Esophagus squamous epithelium (tissue), 5 donors: ENCODE measurements at regions not wholly inside any gene's neighbourhood (a gene's known extent, or its start where the extent isn't known, plus 50 kb on each side); places are given as distances from the start of the nearest gene placed in this dataset.

ENCODE experiments used
- DNase-seq: peaks from one replicate; lab custom pipeline; 2025; lab: John Stamatoyannopoulos, UW
- H3K27ac ChIP-seq, 4 donors: fragments of 200-600 bp; sonication (generic); one replicate each; pipeline ENCODE4 v1.5.1; 2016 to 2019; ENCODE audit warnings: mild to moderate bottlenecking in 1 of 4
- H3K27me3 ChIP-seq, 4 donors: fragments of 200-600 bp; sonication (generic); 1 replicate in 3 of 4; 2 replicates in 1 of 4; pipeline versions ENCODE4 v1.5.1 to v1.6.0; 2017 to 2021; ENCODE audit warnings: antibody characterized with exemption in 1 of 4
- H3K36me3 ChIP-seq, 3 donors: fragments of 200-600 bp; sonication (generic); one replicate each; pipeline ENCODE4 v1.5.1; 2016 to 2019
- H3K4me1 ChIP-seq, 3 donors: fragments of 200-600 bp; sonication (generic); one replicate each; pipeline ENCODE4 v1.5.1; 2017 to 2019
- H3K4me3 ChIP-seq, 4 donors: fragments of 200-600 bp; sonication (generic); 1 replicate in 3 of 4; 2 replicates in 1 of 4; pipeline ENCODE4 v1.5.1; 2016 to 2019; ENCODE audit warnings: mild to moderate bottlenecking in 2 of 4, moderate library complexity in 1 of 4
- H3K9me3 ChIP-seq, 3 donors: fragments of 200-600 bp; sonication (generic); one replicate each; pipeline ENCODE4 v1.5.1; 2016 to 2019
- POLR2A ChIP-seq, 4 donors: fragments of 450-650 bp; IDR thresholded peaks; one replicate each; pipeline ENCODE4 v1.6.1; 2017; ENCODE audit warnings: antibody characterized with exemption in 4 of 4, mild to moderate bottlenecking in 4 of 4, moderate library complexity in 3 of 4
- WGBS, 2 donors: methylation state at CpG; one replicate each; pipeline ENCODE4 v1.1.5; 2018; 5-methylcytosine and 5-hydroxymethylcytosine counted together
- intact Hi-C: fragments of 100-400 bp; cut with DNase I; formaldehyde crosslinking; loops from one replicate; pipeline ENCODE4 v1.15.0; 2022
- TF ChIP-seq, protein P1 (sequence below), 6 experiments: fragments of 450-650 bp in 4 of 6; fragments of 200-600 bp in 2 of 6; sonication (generic) in 2 of 6; IDR thresholded peaks; one replicate each; pipeline ENCODE4 v1.5.1; 2016 to 2019; ENCODE audit warnings: antibody characterized with exemption in 6 of 6, mild to moderate bottlenecking in 4 of 6, moderate library complexity in 4 of 6
- donor health status: DM: yes; HTN: yes; CAD: no.

DNA sequence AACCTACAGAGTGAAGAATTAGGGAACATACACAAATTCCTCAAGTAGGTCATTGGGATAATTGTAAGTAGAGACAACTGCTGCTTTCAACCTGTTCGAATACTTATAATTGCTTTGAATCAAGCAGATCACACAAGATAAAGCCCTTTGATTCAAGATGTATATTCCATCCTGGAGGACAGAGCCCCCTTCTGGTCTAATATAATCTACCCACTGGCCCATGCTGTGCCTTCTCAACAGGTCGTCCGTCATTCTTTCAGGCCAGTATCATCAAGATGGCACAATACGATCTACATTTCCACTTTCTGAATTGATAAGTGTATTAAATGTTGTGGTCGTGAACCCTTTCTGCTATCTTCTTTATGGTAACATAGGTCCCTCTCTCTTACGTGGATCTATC lies 387.0 kb upstream of the CDH19 start:
- WGBS, 2 donors: 89 to 91% methylated on average over 6 of the region's 6 CpGs
- no peak for DNase-seq
- Histone ChIP-seq H3K27ac (no peak overlapping the region), H3K27me3 (no peaks in the 10 kb centered on the region), H3K9me3 (no peaks in the 10 kb centered on the region), H3K36me3 (no peaks in the 10 kb centered on the region), H3K4me3 (no peak overlapping the region), H3K4me1 (no peaks in the 10 kb centered on the region)
- TF ChIP-seq POLR2A (IDR thresholded peaks at IDR 0.05): no peak
- TF ChIP-seq, protein P1, sequence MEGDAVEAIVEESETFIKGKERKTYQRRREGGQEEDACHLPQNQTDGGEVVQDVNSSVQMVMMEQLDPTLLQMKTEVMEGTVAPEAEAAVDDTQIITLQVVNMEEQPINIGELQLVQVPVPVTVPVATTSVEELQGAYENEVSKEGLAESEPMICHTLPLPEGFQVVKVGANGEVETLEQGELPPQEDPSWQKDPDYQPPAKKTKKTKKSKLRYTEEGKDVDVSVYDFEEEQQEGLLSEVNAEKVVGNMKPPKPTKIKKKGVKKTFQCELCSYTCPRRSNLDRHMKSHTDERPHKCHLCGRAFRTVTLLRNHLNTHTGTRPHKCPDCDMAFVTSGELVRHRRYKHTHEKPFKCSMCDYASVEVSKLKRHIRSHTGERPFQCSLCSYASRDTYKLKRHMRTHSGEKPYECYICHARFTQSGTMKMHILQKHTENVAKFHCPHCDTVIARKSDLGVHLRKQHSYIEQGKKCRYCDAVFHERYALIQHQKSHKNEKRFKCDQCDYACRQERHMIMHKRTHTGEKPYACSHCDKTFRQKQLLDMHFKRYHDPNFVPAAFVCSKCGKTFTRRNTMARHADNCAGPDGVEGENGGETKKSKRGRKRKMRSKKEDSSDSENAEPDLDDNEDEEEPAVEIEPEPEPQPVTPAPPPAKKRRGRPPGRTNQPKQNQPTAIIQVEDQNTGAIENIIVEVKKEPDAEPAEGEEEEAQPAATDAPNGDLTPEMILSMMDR (IDR thresholded peaks at IDR 0.05): no peak
- intact Hi-C loops: no loop called here

DNA sequence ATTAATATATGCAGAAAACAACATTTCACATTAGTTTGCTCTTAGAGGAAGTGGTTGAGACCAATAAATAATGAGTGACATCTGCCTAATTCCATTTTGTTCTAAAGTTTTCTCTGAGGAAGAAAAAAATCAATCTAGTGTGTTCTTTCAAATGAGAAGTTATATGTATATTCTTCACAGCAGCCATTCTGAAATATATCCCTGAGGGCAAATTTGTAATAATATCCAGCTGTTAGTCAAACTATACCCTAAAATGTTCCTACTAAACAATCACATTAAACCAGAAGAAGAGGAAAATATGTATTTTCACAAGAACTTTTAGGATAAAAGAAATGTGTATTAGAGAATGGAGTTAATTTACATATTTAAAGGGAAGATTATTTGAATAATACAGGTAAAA lies 375.1 kb upstream of the CDH19 start:
- intact Hi-C loops: no loop called here
- H3K4me3 ChIP-seq: no peak overlapping the region
- no peak for DNase-seq
- TF ChIP-seq POLR2A (IDR thresholded peaks at IDR 0.05): no peak
- H3K27me3 ChIP-seq: no peaks in the 10 kb centered on the region
- no peaks in the 10 kb centered on the region for H3K36me3 ChIP-seq
- H3K4me1 ChIP-seq: no peaks in the 10 kb centered on the region
- no peaks in the 10 kb centered on the region for H3K9me3 ChIP-seq
- H3K27ac ChIP-seq: no peak overlapping the region

DNA sequence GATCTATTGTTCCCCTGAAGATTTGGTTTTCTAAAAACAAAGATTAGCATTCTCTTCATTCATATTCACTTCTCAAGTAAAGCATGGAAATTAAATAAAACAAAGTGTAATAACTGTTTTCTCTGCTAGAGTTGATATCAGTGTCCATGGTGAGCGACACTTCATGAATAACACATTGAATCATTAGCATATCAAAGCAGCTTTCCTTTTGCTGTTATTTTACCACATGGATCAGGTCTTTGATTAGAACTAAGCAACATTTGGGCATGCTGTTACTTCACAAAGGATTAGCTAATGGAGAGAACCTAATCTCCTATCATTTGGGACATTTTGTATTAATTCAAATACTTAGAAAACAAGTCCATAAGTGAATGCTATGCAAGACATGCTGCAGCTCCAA lies 368.8 kb upstream of the CDH19 start:
- no peaks in the 10 kb centered on the region for H3K36me3 ChIP-seq
- TF ChIP-seq POLR2A (IDR thresholded peaks at IDR 0.05): no peak
- TF ChIP-seq, protein P1 (IDR thresholded peaks at IDR 0.05): no peak
- no peaks in the 10 kb centered on the region for H3K27me3 ChIP-seq
- no peaks in the 10 kb centered on the region for H3K9me3 ChIP-seq
- no peak for DNase-seq
- intact Hi-C loops: no loop called here
- 22 to 23% methylated on average over 1 of the region's 1 CpG for whole genome bisulfite sequencing, 2 donors
- no peaks in the 10 kb centered on the region for H3K4me1 ChIP-seq
- H3K4me3 ChIP-seq: no peak overlapping the region
- no peak overlapping the region for H3K27ac ChIP-seq

DNA sequence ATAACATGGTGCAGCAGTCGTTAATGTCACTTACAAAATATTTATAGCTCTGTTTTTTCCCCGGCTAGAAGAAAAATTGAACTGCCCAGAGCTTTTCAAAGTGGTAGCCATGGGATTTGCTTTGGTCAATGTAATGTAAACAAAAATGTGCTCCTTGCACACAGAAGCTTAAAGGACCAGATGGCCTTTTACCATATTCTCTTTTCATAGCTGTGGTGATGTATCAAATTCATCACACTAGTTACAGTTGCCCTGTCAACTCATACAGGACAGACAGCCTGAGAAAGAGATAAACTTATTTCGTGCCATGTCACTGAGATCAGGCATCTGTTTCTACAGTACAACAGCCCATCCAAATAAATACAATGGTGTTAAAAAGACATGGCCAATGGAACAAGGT lies 368.1 kb upstream of the CDH19 start:
- WGBS, 2 donors: 11 to 23% methylated on average over 3 of the region's 3 CpGs
- Histone ChIP-seq H3K4me1 (no peaks in the 10 kb centered on the region), H3K27me3 (no peaks in the 10 kb centered on the region), H3K36me3 (no peaks in the 10 kb centered on the region), H3K9me3 (no peaks in the 10 kb centered on the region), H3K4me3 (no peak overlapping the region), H3K27ac (no peak overlapping the region)
- DNase-seq: no peak
- TF ChIP-seq POLR2A (IDR thresholded peaks at IDR 0.05): no peak
- TF ChIP-seq, protein P1 (IDR thresholded peaks at IDR 0.05): no peak
- intact Hi-C loops: no loop called here

DNA sequence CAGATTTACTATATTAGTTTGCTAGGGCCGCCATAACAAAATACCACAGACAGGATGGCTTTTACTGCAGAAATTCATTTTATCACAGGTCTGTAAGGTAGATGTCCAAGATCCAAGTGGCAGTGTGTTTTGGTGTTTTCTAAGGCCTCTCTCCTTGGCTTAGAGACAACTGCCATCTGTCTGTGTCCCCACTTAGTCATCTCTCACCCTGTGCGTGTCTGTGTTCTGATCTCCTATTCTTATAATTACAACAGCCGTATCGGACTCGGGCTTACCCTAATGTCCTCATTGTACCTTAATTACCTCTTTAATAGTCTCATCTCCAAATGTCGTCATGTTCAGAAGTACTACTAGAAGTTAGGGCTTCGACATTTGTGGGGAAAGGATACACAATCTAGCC lies 362.3 kb upstream of the CDH19 start:
- H3K4me1 ChIP-seq: no peaks in the 10 kb centered on the region
- intact Hi-C loops: no loop called here
- H3K27ac ChIP-seq: no peak overlapping the region
- H3K4me3 ChIP-seq: no peak overlapping the region
- TF ChIP-seq, protein P1 (IDR thresholded peaks at IDR 0.05): no peak
- no peak for TF ChIP-seq POLR2A (IDR thresholded peaks at IDR 0.05)
- H3K27me3 ChIP-seq: no peaks in the 10 kb centered on the region
- H3K36me3 ChIP-seq: no peaks in the 10 kb centered on the region
- no peak for DNase-seq
- 84% methylated on average over 7 of the region's 7 CpGs for WGBS, 2 donors
- H3K9me3 ChIP-seq: no peaks in the 10 kb centered on the region

DNA sequence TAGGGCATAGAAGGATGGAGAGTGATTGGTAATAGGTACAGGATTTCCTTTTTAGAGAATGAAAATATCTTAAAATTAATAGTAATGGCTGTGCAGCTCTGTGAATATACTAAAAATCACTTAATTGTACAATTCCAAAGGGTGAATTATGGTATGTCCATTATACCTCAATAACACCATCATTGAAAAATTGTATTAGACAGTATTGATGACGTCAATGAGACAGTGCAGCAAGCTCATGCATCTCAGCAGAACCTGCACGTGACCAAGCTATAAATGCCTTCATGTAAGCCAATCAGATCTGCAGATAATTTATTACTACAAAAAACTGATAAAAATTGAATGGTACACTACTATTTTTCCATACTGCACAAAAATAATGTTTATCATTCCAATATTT lies 354.4 kb upstream of the CDH19 start:
- no peaks in the 10 kb centered on the region for H3K9me3 ChIP-seq
- H3K27me3 ChIP-seq: no peaks in the 10 kb centered on the region
- no peaks in the 10 kb centered on the region for H3K36me3 ChIP-seq
- H3K4me1 ChIP-seq: no peaks in the 10 kb centered on the region
- no peak overlapping the region for H3K4me3 ChIP-seq
- intact Hi-C loops: no loop called here
- TF ChIP-seq POLR2A (IDR thresholded peaks at IDR 0.05): no peak
- TF ChIP-seq, protein P1 (IDR thresholded peaks at IDR 0.05): no peak
- 53 to 62% methylated on average over 2 of the region's 2 CpGs for WGBS, 2 donors
- no peak for DNase-seq
- no peak overlapping the region for H3K27ac ChIP-seq
